ENCODE measurements at regions not wholly inside any gene's neighbourhood (a gene's known extent, or its start where the extent isn't known, plus 50 kb on each side); places are given as distances from the start of the nearest gene placed in this dataset.

GRCh38 chr20:4350096-4350495 is 101.0 kb upstream of the ADRA1D start:
- ChIA-PET POLR2A (no interaction called here), CTCF (no interaction called here)
- no peak for DNase-seq (ENCODE audit: extremely low spot score)
- TF ChIP-seq, protein P1, sequence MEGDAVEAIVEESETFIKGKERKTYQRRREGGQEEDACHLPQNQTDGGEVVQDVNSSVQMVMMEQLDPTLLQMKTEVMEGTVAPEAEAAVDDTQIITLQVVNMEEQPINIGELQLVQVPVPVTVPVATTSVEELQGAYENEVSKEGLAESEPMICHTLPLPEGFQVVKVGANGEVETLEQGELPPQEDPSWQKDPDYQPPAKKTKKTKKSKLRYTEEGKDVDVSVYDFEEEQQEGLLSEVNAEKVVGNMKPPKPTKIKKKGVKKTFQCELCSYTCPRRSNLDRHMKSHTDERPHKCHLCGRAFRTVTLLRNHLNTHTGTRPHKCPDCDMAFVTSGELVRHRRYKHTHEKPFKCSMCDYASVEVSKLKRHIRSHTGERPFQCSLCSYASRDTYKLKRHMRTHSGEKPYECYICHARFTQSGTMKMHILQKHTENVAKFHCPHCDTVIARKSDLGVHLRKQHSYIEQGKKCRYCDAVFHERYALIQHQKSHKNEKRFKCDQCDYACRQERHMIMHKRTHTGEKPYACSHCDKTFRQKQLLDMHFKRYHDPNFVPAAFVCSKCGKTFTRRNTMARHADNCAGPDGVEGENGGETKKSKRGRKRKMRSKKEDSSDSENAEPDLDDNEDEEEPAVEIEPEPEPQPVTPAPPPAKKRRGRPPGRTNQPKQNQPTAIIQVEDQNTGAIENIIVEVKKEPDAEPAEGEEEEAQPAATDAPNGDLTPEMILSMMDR (IDR thresholded peaks at IDR 0.05; ENCODE audit: control extremely low read depth, extremely low read depth, low read depth, missing control alignments) = no peak

- ChIA-PET CTCF (no interaction called here), POLR2A (no interaction called here)
- TF ChIP-seq, protein P1 (IDR thresholded peaks at IDR 0.05; ENCODE audit: control extremely low read depth, extremely low read depth, low read depth, missing control alignments) = no peak
- no peak for DNase-seq (ENCODE audit: extremely low spot score)
Measured at GRCh38 chr20:4344670-4345069, 95.6 kb upstream of the ADRA1D start.

DNA sequence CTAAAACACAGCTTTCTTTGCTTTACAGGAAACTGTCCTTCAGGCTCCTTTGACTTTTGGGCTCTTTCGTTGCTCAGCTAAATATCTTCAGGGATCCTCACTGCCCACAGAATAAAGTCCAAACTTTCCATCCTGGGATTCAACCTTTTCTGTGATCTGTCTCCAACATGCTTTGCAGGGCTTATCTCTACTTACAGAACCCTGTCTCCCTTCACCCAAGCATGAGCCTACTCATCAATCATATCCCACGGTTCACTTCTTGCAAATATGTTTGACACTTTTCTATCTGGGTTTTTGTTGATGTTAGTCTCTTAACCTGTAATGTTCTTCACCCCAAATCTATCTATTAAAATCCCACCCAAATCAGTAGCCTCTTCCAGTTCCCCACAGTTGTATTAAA is 93.5 kb upstream of the ADRA1D start:
- ChIA-PET CTCF (no interaction called here), POLR2A (no interaction called here)
- TF ChIP-seq, protein P1 (IDR thresholded peaks at IDR 0.05; ENCODE audit: control extremely low read depth, extremely low read depth, low read depth, missing control alignments) = no peak
- no peak for DNase-seq (ENCODE audit: extremely low spot score)

GRCh38 chr20:4341804-4342485 is 92.9 kb upstream of the ADRA1D start:
- no peak for DNase-seq (ENCODE audit: extremely low spot score)
- ChIA-PET CTCF (no interaction called here), POLR2A (no interaction called here)
- TF ChIP-seq, protein P1 (IDR thresholded peaks at IDR 0.05; ENCODE audit: control extremely low read depth, extremely low read depth, low read depth, missing control alignments) = no peak

GRCh38 chr20:4335722-4336121 is 86.6 kb upstream of the ADRA1D start:
- no peak for DNase-seq (ENCODE audit: extremely low spot score)
- POLR2A ChIA-PET = no interaction called here
- CTCF ChIA-PET = no interaction called here

DNA sequence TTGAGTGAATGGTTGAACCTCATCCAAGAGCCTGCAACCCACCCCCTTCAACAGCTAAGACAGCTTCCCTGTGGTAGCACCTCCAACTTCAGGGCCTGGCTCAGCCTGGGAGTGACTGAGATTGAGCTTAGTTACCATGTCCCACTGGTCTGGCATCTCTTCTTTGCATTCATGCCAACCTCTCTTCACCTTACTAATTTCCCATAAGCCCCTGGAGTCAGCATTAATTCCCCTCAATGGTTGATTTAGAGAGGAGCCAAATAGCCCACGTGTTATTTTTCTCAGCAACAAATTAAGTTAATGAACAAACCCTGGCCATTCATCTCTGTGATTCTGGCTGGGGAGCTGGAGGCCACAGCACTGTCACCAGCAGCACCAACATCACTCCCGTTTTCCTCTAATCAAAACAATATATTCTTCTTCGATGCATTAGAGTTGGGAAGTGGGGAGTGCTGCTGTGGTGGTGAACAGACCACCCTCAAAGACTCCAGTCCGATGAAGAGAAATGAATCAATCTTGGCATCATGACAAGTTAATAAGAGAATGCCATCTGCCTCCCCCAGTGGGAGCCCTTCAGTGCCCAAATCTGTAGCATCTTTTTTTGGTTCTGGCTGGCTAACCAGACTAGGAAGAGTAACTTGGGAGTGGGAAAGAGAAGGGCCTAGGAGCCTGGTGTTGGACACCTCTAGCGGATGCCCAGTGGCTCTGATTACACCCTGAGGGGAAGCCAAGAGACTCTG is 83.2 kb upstream of the ADRA1D start:
- DNase-seq (ENCODE audit: extremely low spot score) = no peak
- TF ChIP-seq, protein P1 (IDR thresholded peaks at IDR 0.05; ENCODE audit: control extremely low read depth, extremely low read depth, low read depth, missing control alignments) = no peak
- ChIA-PET CTCF (no interaction called here), POLR2A (no interaction called here)

More at GRCh38 chr20:4335722-4336121, 86.6 kb upstream of the ADRA1D start:
- TF ChIP-seq, protein P1 (IDR thresholded peaks at IDR 0.05; ENCODE audit: control extremely low read depth, extremely low read depth, low read depth, missing control alignments) = no peak

Measured in GM10248 (cell line).